Right lobe of liver (tissue), 4 donors: ENCODE measurements at regions not wholly inside any gene's neighbourhood (a gene's known extent, or its start where the extent isn't known, plus 50 kb on each side); places are given as distances from the start of the nearest gene placed in this dataset.

Experiments
- CTCF ChIP-seq, 4 donors: fragments of 200-600 bp in 3 of 4; fragments of 450-650 bp in 1 of 4; IDR thresholded peaks; one replicate each; pipeline versions ENCODE4 v1.5.1 to v1.8.0; 2016 to 2022; ENCODE audit warnings: antibody characterized with exemption in 4 of 4, mild to moderate bottlenecking in 2 of 4
- POLR2A ChIP-seq: fragments of 450-650 bp; IDR thresholded peaks from one replicate; pipeline ENCODE4 v1.6.1; 2017; ENCODE audit warnings: antibody characterized with exemption, mild to moderate bottlenecking
- donor health status: DM: no; HTN: no; CAD: no.
- donor health status: DM: no; HTN: no; CAD: no.
- donor health status: DM: no; HTN: yes; CAD: no.

GRCh38 chr3:33958661-33959060, 160.2 kb downstream of the PDCD6IP start:
- TF ChIP-seq CTCF (IDR thresholded peaks at IDR 0.05), result no peak
- no peak for TF ChIP-seq POLR2A
